T47D (cell line): ENCODE measurements at regions not wholly inside any gene's neighbourhood (a gene's known extent, or its start where the extent isn't known, plus 50 kb on each side); places are given as distances from the start of the nearest gene placed in this dataset.

Experiments used
- DNase-seq, 2 experiments: peaks; one replicate each; pipeline versions ENCODE4 v3.0.0 to v3.0.0-alpha.2; 2011 to 2012; ENCODE audit warnings: low read depth in 1 of 2, low spot score in 1 of 2
- JUND ChIP-seq: IDR thresholded peaks from 2 replicates; pipeline ENCODE4 v1.6.1; 2012; ENCODE audit warnings: low read depth
- in situ Hi-C: cut with HindIII; loops from 2 replicates; pipeline ENCODE4 v1.10.0; 2016; ENCODE audit warnings: low sequenced_read_pairs, low pct_unique_long_range_greater_than_20kb

DNA sequence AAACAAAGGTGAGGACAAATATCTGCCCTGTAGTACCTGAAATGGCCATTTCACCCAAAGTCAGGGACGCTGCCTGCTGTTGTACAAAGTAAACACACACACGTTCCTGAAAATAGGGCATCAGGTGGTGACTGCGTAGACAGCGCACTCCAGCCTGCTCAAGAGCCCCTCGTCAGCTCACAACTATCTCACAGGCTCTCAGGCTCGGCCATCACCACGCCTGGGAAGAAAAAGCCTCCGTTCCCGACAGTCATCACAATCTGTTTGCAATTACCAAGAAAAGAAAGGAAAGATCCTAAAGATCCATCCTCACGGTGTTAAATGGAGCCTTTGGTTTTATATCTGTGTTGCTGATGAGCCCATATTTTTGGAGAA, 230.2 kb downstream of the ZNF516 start:
- in situ Hi-C loops = no loop called here
- DNase-seq = no peak
- no peak for TF ChIP-seq JUND

DNA sequence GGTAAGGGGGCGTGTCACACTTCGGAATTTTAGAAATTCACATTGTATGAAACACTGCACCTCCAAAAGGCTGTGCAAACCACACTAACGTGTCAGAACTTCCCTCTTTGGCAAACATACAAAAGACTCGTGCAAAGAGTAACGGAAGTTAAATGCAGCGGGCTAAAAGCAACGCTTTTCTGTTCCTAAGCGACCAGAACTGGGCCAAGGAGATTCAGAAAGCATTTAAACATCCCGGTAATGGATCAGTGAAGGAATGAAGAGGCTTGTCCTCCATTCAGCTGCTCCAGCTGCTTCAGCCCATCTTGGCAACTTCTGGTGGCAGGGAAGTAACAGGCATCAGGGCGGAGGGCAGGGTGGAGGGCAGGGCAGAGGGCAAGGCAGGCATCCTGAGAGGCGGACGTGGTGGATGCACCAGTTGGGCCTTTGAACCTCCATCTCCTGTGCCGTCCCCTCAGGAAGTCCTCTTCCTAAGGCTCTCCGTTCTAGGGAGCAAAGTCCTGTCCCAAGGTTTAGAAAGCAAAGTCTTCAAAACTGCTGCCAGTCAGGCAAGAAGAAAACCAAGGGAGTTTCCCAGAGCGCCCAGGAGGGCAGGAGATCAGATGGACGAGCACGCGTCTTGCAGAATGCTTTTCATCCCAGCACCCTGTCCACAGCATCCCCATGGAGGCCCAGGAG, 230.7 kb downstream of the ZNF516 start:
- no peak for TF ChIP-seq JUND
- in situ Hi-C loops = no loop called here
- no peak for DNase-seq

DNA sequence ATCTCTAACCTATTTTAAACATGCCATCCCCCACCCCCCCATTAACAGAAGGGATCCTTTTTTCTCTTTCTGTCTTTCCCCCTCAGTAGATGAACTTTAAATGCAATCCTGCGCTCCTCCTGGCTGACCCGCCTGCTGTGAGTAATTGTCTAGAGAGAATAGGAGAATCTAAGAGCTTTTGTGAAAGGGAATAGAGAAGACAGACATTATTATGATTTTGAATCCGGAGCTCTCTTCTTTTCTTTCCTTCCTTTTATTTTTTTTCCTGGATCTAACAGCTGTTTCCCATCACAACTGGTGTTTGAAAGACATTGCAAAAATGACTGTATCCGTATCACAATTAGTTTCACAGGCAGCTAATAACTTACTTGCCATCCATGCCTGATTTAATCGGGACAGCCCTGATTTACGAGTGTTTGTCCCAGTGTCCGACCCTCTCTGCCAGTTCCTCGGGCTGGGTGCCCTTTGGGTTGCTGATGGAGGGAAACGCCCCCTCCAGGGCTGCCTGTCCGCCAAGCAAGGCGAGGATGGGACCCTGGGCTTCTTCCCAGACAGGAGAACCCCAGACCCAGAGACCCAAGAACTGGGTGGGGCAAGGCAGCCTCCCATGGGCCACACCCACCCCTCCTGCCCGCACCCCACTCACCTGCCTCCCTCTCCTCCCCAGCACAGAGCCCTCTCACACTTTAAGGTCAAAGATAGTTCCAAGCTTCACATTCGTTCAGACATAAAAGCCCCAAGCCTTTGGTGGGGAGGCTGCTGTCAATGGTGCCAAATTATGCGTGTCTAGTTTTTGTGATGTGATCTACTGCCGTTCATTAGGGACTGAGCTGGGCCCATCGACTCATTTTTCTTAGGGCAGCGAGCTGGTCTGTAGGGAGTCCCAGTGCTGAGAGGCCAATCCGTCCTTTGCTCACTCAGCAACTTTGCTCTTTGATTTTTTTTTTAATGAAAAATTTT, 231.7 kb downstream of the ZNF516 start:
- in situ Hi-C loops = no loop called here
- TF ChIP-seq JUND = no peak

DNA sequence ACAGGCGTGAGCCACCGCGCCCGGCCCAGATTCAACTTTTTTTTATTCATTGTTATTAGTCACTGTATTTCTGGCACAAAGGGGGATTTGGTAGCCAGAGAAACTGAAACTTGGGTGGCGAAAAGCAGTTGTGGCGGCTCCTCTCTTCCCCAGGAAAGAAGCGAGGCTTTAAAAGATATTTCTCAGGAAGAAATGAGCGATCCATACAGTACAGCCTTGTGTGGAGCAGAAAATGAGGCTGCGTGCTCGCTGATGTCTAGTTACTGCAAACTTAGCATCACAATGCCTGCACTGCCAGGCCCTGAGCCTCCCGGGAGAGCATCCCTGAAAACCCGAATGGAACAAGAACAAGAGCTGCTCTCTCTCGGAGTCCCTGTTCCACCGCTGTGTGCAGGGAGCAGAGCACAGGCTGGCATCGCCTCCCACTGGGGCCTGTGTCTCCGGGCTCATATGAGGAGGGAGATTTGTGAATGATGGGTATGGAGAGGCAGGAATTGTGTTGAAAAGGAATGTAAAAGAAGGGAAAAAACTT, 234.0 kb downstream of the ZNF516 start:
- TF ChIP-seq JUND = no peak
- in situ Hi-C loops = no loop called here
- DNase-seq = no peak

More for the DNA sequence above, 231.7 kb downstream of the ZNF516 start:
- no peak for DNase-seq

DNA sequence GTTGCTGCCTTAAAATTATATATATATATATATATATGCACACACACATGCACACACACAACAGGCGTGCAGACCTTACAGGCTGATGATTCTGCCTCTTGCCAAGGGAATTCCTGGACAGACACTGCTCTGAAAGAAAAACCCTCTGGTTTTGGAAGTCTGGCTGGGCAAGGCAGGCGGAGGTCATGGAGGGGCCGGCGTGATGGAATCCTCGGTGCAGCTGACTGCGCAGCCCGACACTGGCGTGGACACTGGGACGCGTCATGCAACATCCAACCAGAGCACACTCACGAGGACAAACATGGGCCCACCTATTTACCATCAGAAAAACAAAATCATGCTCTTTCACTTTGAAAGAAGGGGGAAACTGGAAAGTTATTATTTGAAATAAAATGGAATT, 235.3 kb downstream of the ZNF516 start:
- no peak for TF ChIP-seq JUND
- DNase-seq = no peak
- in situ Hi-C loops = no loop called here

DNA sequence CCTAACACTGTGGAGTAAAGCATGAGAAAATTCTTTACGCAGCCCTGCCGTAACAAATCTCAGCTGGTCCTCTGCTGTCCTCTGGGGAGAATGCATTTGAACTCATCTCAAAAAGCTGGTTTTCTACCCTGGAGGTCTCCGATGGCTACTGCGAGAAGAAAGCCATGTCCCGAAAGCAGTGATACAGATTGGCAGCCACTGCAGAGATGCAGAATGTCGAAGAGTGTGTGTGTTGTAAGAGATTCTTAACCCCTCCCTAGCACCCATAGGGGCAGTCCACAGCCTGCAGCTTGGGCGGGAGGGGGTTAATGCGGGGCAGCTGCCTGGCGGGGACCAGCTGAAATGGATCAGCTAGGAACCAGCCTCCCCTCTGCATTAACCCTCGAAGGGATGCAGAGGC, 235.9 kb downstream of the ZNF516 start:
- TF ChIP-seq JUND = no peak
- in situ Hi-C loops = no loop called here
- DNase-seq = no peak

DNA sequence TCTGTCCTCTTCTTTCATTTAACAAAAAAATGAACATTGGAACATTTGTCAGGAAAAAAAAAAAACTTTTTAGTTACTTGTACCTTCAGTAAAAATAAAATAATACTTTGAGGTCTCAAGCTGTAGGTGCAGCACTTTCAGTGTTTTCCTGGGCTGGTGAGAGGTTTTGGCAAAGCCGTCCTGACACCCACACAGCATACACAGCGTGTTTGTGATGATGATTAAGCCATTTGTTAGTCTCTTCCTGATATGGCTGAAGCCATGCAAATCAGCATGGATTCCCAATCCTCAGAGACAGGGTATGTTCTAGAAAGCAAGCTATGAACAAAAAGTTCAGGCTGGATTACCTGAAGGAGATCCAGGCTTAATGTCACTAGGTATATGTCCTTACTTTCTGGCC, 236.8 kb downstream of the ZNF516 start:
- no peak for TF ChIP-seq JUND
- DNase-seq = no peak
- in situ Hi-C loops = no loop called here

DNA sequence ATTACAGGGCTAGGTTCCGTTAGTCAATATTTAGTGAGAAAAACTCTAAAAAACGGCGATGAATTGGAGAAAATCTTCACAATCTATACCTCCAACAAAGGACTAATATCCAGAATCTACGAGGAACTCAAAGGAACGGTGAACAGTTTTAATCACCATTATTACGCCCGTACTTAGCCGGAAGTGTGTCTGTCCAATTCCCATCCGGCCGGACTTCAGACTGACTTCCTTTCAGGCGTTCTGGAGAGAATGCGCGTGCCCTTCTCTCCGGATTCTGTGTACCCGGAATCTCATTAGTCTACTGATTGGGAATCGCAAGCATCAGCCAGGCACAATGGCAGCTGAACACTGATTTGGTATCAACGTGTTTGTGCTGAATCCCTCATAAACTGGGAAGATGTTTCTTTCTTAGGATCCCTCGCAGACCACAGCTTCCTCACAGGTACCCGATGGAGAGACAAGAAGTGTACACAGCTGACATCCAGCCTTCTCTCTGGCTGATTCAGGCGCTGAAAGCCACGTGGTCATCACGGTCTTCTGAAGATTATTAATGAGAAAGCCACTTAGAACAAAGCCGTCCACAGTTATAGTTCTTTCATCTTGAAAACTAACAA, 239.9 kb downstream of the ZNF516 start:
- TF ChIP-seq JUND = no peak
- in situ Hi-C loops = no loop called here
- DNase-seq = peak in 1 of 2 experiments; percentile 65

DNA sequence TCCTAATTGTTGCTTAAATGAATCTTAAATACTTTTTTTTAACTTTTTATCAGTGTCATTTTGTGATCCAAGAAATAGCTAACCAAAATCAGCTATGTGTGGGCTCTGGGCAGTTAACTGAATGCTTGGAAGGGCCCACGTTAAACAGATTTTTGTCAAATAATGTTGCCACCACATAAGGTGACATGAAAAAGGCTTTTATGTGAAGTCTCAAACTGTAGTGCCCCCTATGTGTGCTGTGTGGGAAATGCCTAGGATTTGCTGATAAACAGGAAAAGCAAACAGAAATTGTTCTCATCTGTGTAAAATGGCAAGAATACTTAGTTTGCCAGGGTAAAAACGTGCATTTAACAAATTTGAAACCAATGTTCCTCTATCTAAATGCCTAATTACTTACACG, 242.2 kb downstream of the ZNF516 start:
- in situ Hi-C loops = no loop called here
- DNase-seq = no peak
- TF ChIP-seq JUND = no peak

DNA sequence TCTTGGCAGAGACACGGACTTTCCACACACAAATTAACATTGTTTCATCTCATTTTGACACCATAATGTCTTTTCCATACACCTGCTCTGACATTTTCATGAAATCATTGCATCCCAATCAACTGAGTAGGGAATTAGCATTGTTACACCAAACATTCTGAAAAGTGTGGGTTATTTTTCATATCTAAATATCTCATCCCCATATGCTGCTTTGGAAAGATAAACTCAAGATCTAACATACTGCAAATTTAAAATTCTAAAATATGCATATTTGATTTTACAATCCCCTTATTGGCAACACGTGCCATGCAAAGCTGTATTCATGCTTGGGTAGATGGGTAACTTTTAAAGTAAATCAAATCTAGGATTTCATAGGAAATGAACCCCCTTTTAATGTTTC, 242.9 kb downstream of the ZNF516 start:
- DNase-seq = no peak
- in situ Hi-C loops = no loop called here
- TF ChIP-seq JUND = no peak

DNA sequence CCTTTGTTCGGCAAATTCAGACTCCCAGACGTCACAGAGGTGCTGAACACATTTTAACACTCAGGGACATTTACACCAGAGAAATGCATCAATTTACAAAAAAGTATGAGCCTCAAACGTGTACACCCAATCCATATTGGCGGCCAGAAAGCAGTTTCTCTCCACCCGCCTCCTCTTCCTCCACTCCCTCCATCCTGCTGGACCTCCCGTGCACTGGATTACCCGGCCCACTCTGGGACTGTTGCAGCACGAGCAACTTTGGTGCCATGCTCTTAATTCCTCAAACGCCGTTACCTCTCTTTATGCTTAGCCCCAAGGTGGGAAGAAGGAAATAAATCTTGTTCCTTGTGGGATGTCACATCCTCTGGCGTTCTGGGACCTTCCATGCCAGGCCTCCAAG, 243.4 kb downstream of the ZNF516 start:
- in situ Hi-C loops = no loop called here
- DNase-seq = no peak
- no peak for TF ChIP-seq JUND

DNA sequence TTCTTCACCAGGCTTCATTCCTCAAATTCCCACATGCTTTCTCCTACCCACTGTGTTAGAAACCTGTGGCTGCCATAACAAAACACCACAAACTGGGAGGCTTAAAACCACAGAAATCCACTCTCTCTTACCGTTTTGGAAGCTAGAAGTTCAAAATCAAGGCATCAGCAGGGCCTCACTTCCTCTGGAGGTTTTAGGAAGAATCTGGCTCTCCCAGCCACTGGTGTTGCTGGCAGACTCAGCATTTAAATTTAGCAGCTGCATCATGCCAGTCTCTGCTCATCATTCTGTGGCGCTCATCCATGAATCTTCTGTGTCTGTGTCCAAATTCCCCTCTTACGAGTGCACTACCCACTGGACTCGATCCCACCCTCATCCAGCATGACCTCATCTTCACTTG, 248.5 kb downstream of the ZNF516 start:
- DNase-seq = no peak
- TF ChIP-seq JUND = no peak
- in situ Hi-C loops = no loop called here

DNA sequence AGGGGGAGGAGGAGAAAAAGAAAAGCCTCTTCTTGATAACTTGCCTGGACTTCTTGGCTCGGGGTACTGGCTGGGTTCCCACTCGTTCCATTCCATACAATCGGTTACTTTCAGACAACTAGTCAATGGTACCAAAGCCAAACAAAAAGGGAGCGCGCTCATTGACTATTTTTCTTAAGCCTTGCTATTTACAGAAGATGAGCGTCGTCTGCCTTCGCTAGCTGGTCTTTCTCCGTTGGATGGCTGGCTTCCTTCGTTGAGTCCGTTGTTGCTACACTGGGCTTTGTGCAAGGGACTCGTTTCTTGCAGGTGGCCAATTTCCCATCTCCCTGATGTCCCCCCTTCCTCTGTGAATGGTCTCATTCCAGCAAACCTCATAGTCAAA, 260.4 kb downstream of the ZNF516 start:
- no peak for DNase-seq

More for the DNA sequence above, 260.4 kb downstream of the ZNF516 start:
- no peak for TF ChIP-seq JUND
- in situ Hi-C loops = no loop called here
